HepG2 (cell line): ENCODE measurements at regions not wholly inside any gene's neighbourhood (a gene's known extent, or its start where the extent isn't known, plus 50 kb on each side); places are given as distances from the start of the nearest gene placed in this dataset.

Experiments used
- ATAC-seq: fragments of 200-7000 bp; cut with Tn5 transposase; 3 replicates; pipeline ENCODE4 v1.9.1; 2020; ENCODE audit warnings: mild to moderate bottlenecking, moderate library complexity
- BruUV-seq: library from RNA; stranded (reverse); fragments of 400-500 nt; replicated peaks from 2 replicates; lab custom pipeline; 2021; lab: Mats Ljungman, UMichigan
- CTCF ChIA-PET: fragments of 300-600 bp; formaldehyde crosslinking; extraction: SDS; loops from one replicate; lab custom pipeline; 2021; ENCODE audit warnings: low total read pairs, inconsistent platforms, low intra/inter-chr PET ratio; lab: Yijun Ruan, JAX
- POLR2A ChIA-PET: fragments of 350-600 bp; sonication (Branson Sonifier 250); formaldehyde crosslinking; loops from one replicate; lab custom pipeline; 2020; ENCODE audit warnings: antibody characterized with exemption, inconsistent platforms; lab: Yijun Ruan, JAX
- DNase-seq: peaks from one replicate; pipeline ENCODE4 v3.0.0-alpha.2; 2015; ENCODE audit warnings: low spot score
- FAIRE-seq: peaks from 3 replicates; lab custom pipeline; 2011; peaks lifted over from hg19 to GRCh38; lab: Jason Lieb, UNC
- H2AFZ ChIP-seq: one replicate; pipeline ENCODE4 v1.6.1; 2011; ENCODE audit warnings: low read length, inconsistent platforms
- H3K27ac ChIP-seq: fragments of 300-600 bp; 3 replicates; pipeline ENCODE4 v1.8.0; 2011; ENCODE audit warnings: mixed run types, mild to moderate bottlenecking, mixed read lengths, low read length, inconsistent platforms; ENCODE audit not compliant: insufficient read depth; ENCODE audit errors: extremely low read length
- H3K27me3 ChIP-seq, 2 experiments: fragments of 200-600 bp in 1 of 2; 2 replicates in 1 of 2; 3 replicates in 1 of 2; pipeline versions ENCODE4 v1.6.0 to v1.8.0; 2011; ENCODE audit warnings: low read length in 2 of 2, mild to moderate bottlenecking in 2 of 2, moderate library complexity in 2 of 2, inconsistent platforms in 1 of 2; ENCODE audit not compliant: insufficient read depth in 2 of 2, control insufficient read depth in 1 of 2
- H3K36me3 ChIP-seq, 2 experiments: fragments of 200-600 bp in 1 of 2; replicated peaks in 1 of 2; 2 replicates in 1 of 2; 3 replicates in 1 of 2; pipeline versions ENCODE4 v1.5.1 to v1.8.0; 2011; ENCODE audit warnings: low read length in 2 of 2, inconsistent platforms in 1 of 2; ENCODE audit not compliant: insufficient read depth in 2 of 2, control insufficient read depth in 1 of 2
- H3K4me1 ChIP-seq: 2 replicates; pipeline ENCODE4 v1.5.1; 2012; ENCODE audit warnings: low read length, inconsistent platforms; ENCODE audit not compliant: insufficient read depth
- H3K4me2 ChIP-seq: 2 replicates; pipeline ENCODE4 v1.6.0; 2011; ENCODE audit warnings: low read depth, low read length, inconsistent platforms
- H3K4me3 ChIP-seq, 3 experiments: fragments of 200-600 bp in 1 of 3; sonication (generic), shearing (Covaris generic) in 1 of 3; replicated peaks in 1 of 3; 2 replicates each; pipeline ENCODE4 v1.5.1; 2011 to 2016; ENCODE audit warnings: low read length in 3 of 3, inconsistent platforms in 2 of 3, low read depth in 2 of 3, mild to moderate bottlenecking in 2 of 3, control low read depth in 1 of 3, mixed read lengths in 1 of 3; ENCODE audit not compliant: insufficient read depth in 1 of 3
- H3K79me2 ChIP-seq: one replicate; pipeline ENCODE4 v1.6.1; 2011; ENCODE audit warnings: low read length, inconsistent platforms; ENCODE audit not compliant: insufficient read depth
- H3K9ac ChIP-seq: 2 replicates; pipeline ENCODE4 v1.6.0; 2011; ENCODE audit warnings: mild to moderate bottlenecking, low read depth, low read length, inconsistent platforms; ENCODE audit not compliant: insufficient read depth
- H3K9me3 ChIP-seq: 2 replicates; pipeline ENCODE4 v1.5.1; 2012; ENCODE audit warnings: mild to moderate bottlenecking, low read length
- H4K20me1 ChIP-seq: 2 replicates; pipeline ENCODE4 v1.6.0; 2011; ENCODE audit warnings: inconsistent platforms, mild to moderate bottlenecking, low read length, moderate library complexity; ENCODE audit not compliant: insufficient read depth
- BRD4 ChIP-seq: sonication (generic); formaldehyde crosslinking; IDR thresholded peaks from 2 replicates; pipeline ENCODE4 v1.4.0; 2020; ENCODE audit warnings: missing genetic modification reagents
- FOXO1 ChIP-seq: sonication (generic); formaldehyde crosslinking; IDR thresholded peaks from 2 replicates; pipeline ENCODE4 v1.4.0; 2020; ENCODE audit warnings: missing genetic modification reagents
- HNF4A ChIP-seq: sonication (generic); formaldehyde crosslinking; IDR thresholded peaks from 2 replicates; pipeline ENCODE4 v1.4.0; 2020; ENCODE audit warnings: missing genetic modification reagents
- HNF4G ChIP-seq, 2 experiments: sonication (generic) in 1 of 2; formaldehyde crosslinking in 1 of 2; IDR thresholded peaks; 2 replicates each; pipeline versions ENCODE4 v1.4.0 to v1.6.1; 2011 to 2020; ENCODE audit warnings: borderline replicate concordance in 2 of 2, low read depth in 2 of 2, mild to moderate bottlenecking in 2 of 2, low read length in 1 of 2, missing genetic modification reagents in 1 of 2, moderate library complexity in 1 of 2
- IRF2 ChIP-seq: IDR thresholded peaks from 2 replicates; pipeline ENCODE4 v1.6.1; 2018; ENCODE audit warnings: missing genetic modification reagents, missing compliant biosample characterization
- MZF1 ChIP-seq: sonication (generic); formaldehyde crosslinking; IDR thresholded peaks from 2 replicates; pipeline ENCODE4 v1.8.1; 2023; ENCODE audit warnings: mild to moderate bottlenecking, missing genetic modification reagents, borderline replicate concordance
- PATZ1 ChIP-seq: sonication (generic); formaldehyde crosslinking; IDR thresholded peaks from 2 replicates; pipeline ENCODE4 v1.4.0; 2020; ENCODE audit warnings: missing genetic modification reagents
- SCMH1 ChIP-seq: sonication (generic); formaldehyde crosslinking; IDR thresholded peaks from 2 replicates; pipeline ENCODE4 v1.9.0; 2021; ENCODE audit warnings: missing genetic modification reagents, mild to moderate bottlenecking, borderline replicate concordance
- SOX6 ChIP-seq, 2 experiments: fragments of 450-650 bp in 1 of 2; sonication (generic) in 1 of 2; formaldehyde crosslinking in 1 of 2; IDR thresholded peaks; 2 replicates each; pipeline versions ENCODE4 v1.4.0 to v1.6.1; 2017 to 2020; ENCODE audit warnings: antibody characterized with exemption in 1 of 2, mild to moderate bottlenecking in 1 of 2, missing genetic modification reagents in 1 of 2
- TEAD3 ChIP-seq: optimal IDR thresholded peaks from 2 replicates; pipeline ENCODE3; 2016; ENCODE audit warnings: borderline replicate concordance
- ZFX ChIP-seq: sonication (generic); formaldehyde crosslinking; IDR thresholded peaks from 2 replicates; pipeline ENCODE4 v1.4.0; 2020; ENCODE audit warnings: mild to moderate bottlenecking, low read depth, missing genetic modification reagents, moderate library complexity
- ZNF557 ChIP-seq: sonication (generic); formaldehyde crosslinking; IDR thresholded peaks from 2 replicates; pipeline ENCODE4 v1.4.0; 2020; ENCODE audit warnings: missing genetic modification reagents
- ZNF687 ChIP-seq: sonication (generic); formaldehyde crosslinking; IDR thresholded peaks from 2 replicates; pipeline ENCODE4 v1.5.1; 2020; ENCODE audit warnings: mild to moderate bottlenecking, missing genetic modification reagents, moderate library complexity
- ZNF780A ChIP-seq: sonication (generic); formaldehyde crosslinking; IDR thresholded peaks from 2 replicates; pipeline ENCODE4 v1.8.0; 2022; ENCODE audit warnings: mild to moderate bottlenecking, missing genetic modification reagents, moderate library complexity
- ZSCAN21 ChIP-seq: sonication (generic); formaldehyde crosslinking; IDR thresholded peaks from 2 replicates; pipeline ENCODE4 v1.8.0; 2022; ENCODE audit warnings: mild to moderate bottlenecking, missing genetic modification reagents, moderate library complexity, borderline replicate concordance
- ZXDC ChIP-seq: sonication (generic); formaldehyde crosslinking; IDR thresholded peaks from 2 replicates; pipeline ENCODE4 v1.5.0; 2020; ENCODE audit warnings: mild to moderate bottlenecking, missing genetic modification reagents
- WGBS: methylation state at CpG from one replicate; pipeline ENCODE4 v1.1.6; 2017; ENCODE audit warnings: low lambda C conversion rate; 5-methylcytosine and 5-hydroxymethylcytosine counted together
- in situ Hi-C: cut with HindIII; loops from 2 replicates; pipeline ENCODE4 v1.10.0; 2017; ENCODE audit warnings: low pct_unique_long_range_greater_than_20kb; ENCODE audit not compliant: extremely low pct_ligation_motif_present
- intact Hi-C: fragments of 100-400 bp; cut with micrococcal nuclease; formaldehyde crosslinking; loops from one replicate; pipeline ENCODE4 v1.10.0; 2022; ENCODE audit not compliant: unreplicated experiment

GRCh38 chr1:42081475-42081874, 71.7 kb upstream of the GUCA2B start:
- in situ Hi-C loops = no loop called here
- no TSS peak for BruUV-seq
- POLR2A ChIA-PET = no interaction called here
- H3K27me3 ChIP-seq = no peaks in the 10 kb centered on the region; a peak in 2 of 5 replicates
- DNase-seq (peak; percentile 53), FAIRE-seq (no peak), ATAC-seq (peak; percentile 99)
- no peaks in the 10 kb centered on the region for H4K20me1 ChIP-seq
- no peak overlapping the region for H3K27ac ChIP-seq
- peaks cover 9% of the 10 kb centered on the region for H3K4me1 ChIP-seq
- CTCF ChIA-PET = no interaction called here
- no peaks in the 10 kb centered on the region for H3K79me2 ChIP-seq
- no CpG with 5 or more reads among the region's 2 CpGs for WGBS
- no peak overlapping the region for H2AFZ ChIP-seq
- H3K9me3 ChIP-seq = no peaks in the 10 kb centered on the region
- no peaks in the 10 kb centered on the region for H3K36me3 ChIP-seq
- intact Hi-C loops = no loop called here
- H3K4me3 ChIP-seq = no peak overlapping the region
- no peak overlapping the region for H3K9ac ChIP-seq
- H3K4me2 ChIP-seq = no peak overlapping the region
- 0 out of 2 replicates have a peak, but pooled peaks have one; percentile 36 for TF ChIP-seq PATZ1 (CRISPR knock-in tag)
- no peak for TF ChIP-seq ZNF557 (CRISPR knock-in tag)
- peak; percentile 80 for TF ChIP-seq HNF4A (CRISPR knock-in tag)
- no peak for TF ChIP-seq SOX6 (IDR thresholded peaks at IDR 0.05)
- TF ChIP-seq SOX6 (CRISPR knock-in tag; IDR thresholded peaks at IDR 0.05) = no peak
- TF ChIP-seq TEAD3 (CRISPR knock-in tag) = peak; percentile 79
- TF ChIP-seq ZNF780A (CRISPR knock-in tag) = peak; percentile 30; the same call in 1 of the 2 replicates
- TF ChIP-seq ZXDC (CRISPR knock-in tag) = no peak
- peak; percentile 36; the same call in 1 of the 2 replicates for TF ChIP-seq ZFX
- TF ChIP-seq ZNF687 (CRISPR knock-in tag) = 0 out of 2 replicates have a peak, but pooled peaks have one; percentile 28
- TF ChIP-seq BRD4 (CRISPR knock-in tag) = no peak
- TF ChIP-seq IRF2 (CRISPR knock-in tag) = 0 out of 2 replicates have a peak, but pooled peaks have one; percentile 13
- TF ChIP-seq FOXO1 (CRISPR knock-in tag) = 0 out of 2 replicates have a peak, but pooled peaks have one; percentile 37
- TF ChIP-seq HNF4G (IDR thresholded peaks at IDR 0.05; ENCODE audit: borderline replicate concordance, low read depth, low read length) = peak; percentile 47
- TF ChIP-seq HNF4G (CRISPR knock-in tag; IDR thresholded peaks at IDR 0.05; ENCODE audit: borderline replicate concordance, low read depth) = no peak
- 0 out of 2 replicates have a peak, but pooled peaks have one; percentile 26 for TF ChIP-seq ZSCAN21 (CRISPR knock-in tag)
- no peak for TF ChIP-seq SCMH1 (CRISPR knock-in tag)
- no peak for TF ChIP-seq MZF1 (CRISPR knock-in tag)
